ENCODE measurements at regions not wholly inside any gene's neighbourhood (a gene's known extent, or its start where the extent isn't known, plus 50 kb on each side); places are given as distances from the start of the nearest gene placed in this dataset.

DNA sequence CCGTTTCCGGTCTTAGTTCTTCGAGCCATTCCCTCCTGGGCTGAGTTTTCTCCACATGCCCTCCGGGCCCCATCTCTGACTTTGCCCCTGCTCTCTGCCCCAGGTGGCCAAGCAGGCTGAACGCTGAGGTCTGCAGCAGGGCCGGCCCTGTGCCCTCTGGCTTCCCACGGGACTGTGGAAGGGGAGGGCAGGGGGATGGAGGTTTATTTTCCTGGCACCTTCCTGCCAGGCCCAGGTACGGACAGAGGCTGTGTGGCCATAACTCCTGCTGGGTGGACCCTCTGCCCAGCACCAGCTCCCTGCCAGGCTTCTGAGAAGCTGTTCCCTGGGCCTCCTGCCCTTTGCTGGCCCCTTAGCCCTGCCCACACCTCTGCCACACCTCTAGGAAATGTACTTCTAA lies 164.0 kb downstream of the TFCP2L1 start:
- Histone ChIP-seq H3K4me3 (ENCODE audit: low read length) (no peak overlapping the region), H3F3A (ENCODE audit: insufficient read depth, low read length, poor library complexity, severe bottlenecking) (no peaks in the 10 kb centered on the region), H3K27ac (ENCODE audit: low read length) (no peak overlapping the region), H3K79me2 (replicated peaks; ENCODE audit: insufficient read depth, low read length) (no peaks in the 10 kb centered on the region), H3K9me3 (ENCODE audit: low read length) (no peaks in the 10 kb centered on the region), H3K4me2 (ENCODE audit: low read length) (no peak overlapping the region), H3K9me2 (ENCODE audit: insufficient read depth, low read length) (no peaks in the 10 kb centered on the region), H4K20me1 (ENCODE audit: insufficient read depth) (no peaks in the 10 kb centered on the region), H3K27me3 (ENCODE audit: insufficient read depth, low read depth, low read length) (no peaks in the 10 kb centered on the region), H3K9ac (ENCODE audit: low read length) (no peak overlapping the region), H2AFZ (ENCODE audit: low read depth, low read length) (no peak overlapping the region), H3K36me3 (ENCODE audit: insufficient read depth, low read length) (no peaks in the 10 kb centered on the region)
- no peak for TF ChIP-seq EZH2 (IDR thresholded peaks at IDR 0.05; ENCODE audit: borderline replicate concordance, insufficient read depth, low read length, poor library complexity, severe bottlenecking)
- no peak for TF ChIP-seq MXI1 (conservative IDR thresholded peaks at IDR 0.05; ENCODE audit: poor library complexity, severe bottlenecking)
- no peak for TF ChIP-seq RAD21 (conservative IDR thresholded peaks at IDR 0.05)
- no peak for TF ChIP-seq EP300 (conservative IDR thresholded peaks at IDR 0.05; ENCODE audit: poor library complexity, severe bottlenecking)
- TF ChIP-seq CTCF (IDR thresholded peaks at IDR 0.05; ENCODE audit: poor library complexity, severe bottlenecking) = no peak
- no peak for TF ChIP-seq SMC3 (conservative IDR thresholded peaks at IDR 0.05; ENCODE audit: poor library complexity)
- no peak for TF ChIP-seq REST (IDR thresholded peaks at IDR 0.05; ENCODE audit: borderline replicate concordance)
- no peak for TF ChIP-seq TAF1 (IDR thresholded peaks at IDR 0.05; ENCODE audit: low read depth)
- no peak for TF ChIP-seq POLR2AphosphoS5 (IDR thresholded peaks at IDR 0.05)

- Histone ChIP-seq H3K27ac (ENCODE audit: low read length) (no peak overlapping the region), H3K27me3 (ENCODE audit: insufficient read depth, low read depth, low read length) (no peaks in the 10 kb centered on the region), H3K36me3 (ENCODE audit: insufficient read depth, low read length) (no peaks in the 10 kb centered on the region), H3K9ac (ENCODE audit: low read length) (no peak overlapping the region), H2AFZ (ENCODE audit: low read depth, low read length) (no peak overlapping the region), H3K4me2 (ENCODE audit: low read length) (no peak overlapping the region), H3K79me2 (replicated peaks; ENCODE audit: insufficient read depth, low read length) (no peaks in the 10 kb centered on the region), H3K9me3 (ENCODE audit: low read length) (no peaks in the 10 kb centered on the region), H4K20me1 (ENCODE audit: insufficient read depth) (no peaks in the 10 kb centered on the region), H3F3A (ENCODE audit: insufficient read depth, low read length, poor library complexity, severe bottlenecking) (no peaks in the 10 kb centered on the region), H3K4me3 (ENCODE audit: low read length) (no peak overlapping the region), H3K9me2 (ENCODE audit: insufficient read depth, low read length) (no peaks in the 10 kb centered on the region)
- TF ChIP-seq EZH2 (IDR thresholded peaks at IDR 0.05; ENCODE audit: borderline replicate concordance, insufficient read depth, low read length, poor library complexity, severe bottlenecking) (no peak), EP300 (conservative IDR thresholded peaks at IDR 0.05; ENCODE audit: poor library complexity, severe bottlenecking) (no peak), MXI1 (conservative IDR thresholded peaks at IDR 0.05; ENCODE audit: poor library complexity, severe bottlenecking) (no peak), SMC3 (conservative IDR thresholded peaks at IDR 0.05; ENCODE audit: poor library complexity) (no peak), POLR2AphosphoS5 (IDR thresholded peaks at IDR 0.05) (no peak), CTCF (IDR thresholded peaks at IDR 0.05; ENCODE audit: poor library complexity, severe bottlenecking) (no peak), TAF1 (IDR thresholded peaks at IDR 0.05; ENCODE audit: low read depth) (no peak), REST (IDR thresholded peaks at IDR 0.05; ENCODE audit: borderline replicate concordance) (no peak), RAD21 (conservative IDR thresholded peaks at IDR 0.05) (no peak)
Measured at GRCh38 chr2:121121661-121122060, 163.3 kb downstream of the TFCP2L1 start.

All from neural cell (in vitro differentiated cells).